Uterus (tissue), 3 donors: ENCODE measurements at regions not wholly inside any gene's neighbourhood (a gene's known extent, or its start where the extent isn't known, plus 50 kb on each side); places are given as distances from the start of the nearest gene placed in this dataset.

ENCODE experiments used
- DNase-seq, 2 donors: peaks; one replicate each; pipeline ENCODE4 v3.0.0-alpha.2; 2019 to 2020
- H3K27ac ChIP-seq, 2 donors: fragments of 200-600 bp; sonication (generic); 1 replicate in 1 of 2; 2 replicates in 1 of 2; pipeline ENCODE4 v1.5.1; 2016 to 2018
- H3K27me3 ChIP-seq, 2 donors: fragments of 200-600 bp; sonication (generic); one replicate each; pipeline ENCODE4 v1.5.1; 2018 to 2019; ENCODE audit warnings: control low read depth in 1 of 2
- H3K36me3 ChIP-seq, 2 donors: fragments of 200-600 bp; sonication (generic); one replicate each; pipeline ENCODE4 v1.5.1; 2019; ENCODE audit warnings: control low read depth in 1 of 2
- H3K4me1 ChIP-seq, 2 donors: fragments of 200-600 bp; sonication (generic); one replicate each; pipeline ENCODE4 v1.5.1; 2018 to 2019; ENCODE audit warnings: control low read depth in 1 of 2
- H3K4me3 ChIP-seq, 2 donors: fragments of 200-600 bp; sonication (generic); 1 replicate in 1 of 2; 2 replicates in 1 of 2; pipeline ENCODE4 v1.5.1; 2018 to 2019; ENCODE audit warnings: mild to moderate bottlenecking in 1 of 2
- H3K9me3 ChIP-seq, 2 donors: fragments of 200-600 bp; sonication (generic); one replicate each; pipeline ENCODE4 v1.5.1; 2019; ENCODE audit warnings: control low read depth in 1 of 2
- CTCF ChIP-seq, 4 experiments: fragments of 200-600 bp in 2 of 4; fragments of 450-650 bp in 2 of 4; sonication (generic) in 2 of 4; IDR thresholded peaks; one replicate each; pipeline ENCODE4 v1.5.1; 2016 to 2019; ENCODE audit warnings: antibody characterized with exemption in 4 of 4, mild to moderate bottlenecking in 2 of 4, moderate library complexity in 1 of 4
- POLR2A ChIP-seq, 2 donors: fragments of 450-650 bp; IDR thresholded peaks; one replicate each; pipeline ENCODE4 v1.6.1; 2016; ENCODE audit warnings: antibody characterized with exemption in 2 of 2, mild to moderate bottlenecking in 1 of 2, moderate library complexity in 1 of 2
- intact Hi-C: fragments of 100-400 bp; cut with DNase I; formaldehyde crosslinking; loops from one replicate; pipeline ENCODE4 v1.15.1; 2023; ENCODE audit warnings: low total_unique reads
- donor health status: DM: yes; HTN: yes; CAD: no.

DNA sequence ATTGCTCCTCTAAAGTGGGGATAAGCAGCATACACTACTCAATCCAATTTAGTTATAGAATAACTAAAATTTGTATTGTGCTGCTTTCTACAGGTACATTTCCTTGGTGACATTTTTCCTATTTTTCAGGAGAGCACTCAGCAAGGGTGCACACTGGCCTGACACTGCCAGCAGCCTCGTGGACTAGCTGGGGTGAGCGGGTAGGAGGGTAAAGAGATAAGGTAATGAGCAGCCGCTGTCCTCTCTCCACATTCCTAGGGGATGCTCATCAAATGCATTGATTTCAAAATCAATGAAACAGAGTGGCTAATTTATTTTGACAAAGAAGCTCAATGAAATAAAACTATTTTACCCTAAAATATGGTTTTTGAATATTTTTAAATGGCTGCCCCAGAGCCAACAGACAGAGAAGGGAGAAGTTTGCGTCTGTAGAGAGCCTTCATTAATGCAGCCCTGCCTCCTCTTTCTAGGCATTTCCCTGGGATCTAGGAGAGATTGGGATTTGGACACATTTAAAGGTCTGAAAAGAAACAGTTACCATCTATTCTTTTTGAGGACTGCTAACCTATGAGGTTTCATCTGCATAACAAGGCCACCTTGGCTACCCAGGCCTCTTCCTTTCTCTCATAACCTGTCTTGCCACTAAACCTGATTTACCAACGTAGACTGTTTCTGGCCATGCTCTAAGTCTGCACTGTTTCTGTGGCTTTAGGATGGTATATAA lies 561.0 kb downstream of the IPMK start:
- Histone ChIP-seq H3K9me3 (no peaks in the 10 kb centered on the region), H3K27ac (no peak overlapping the region), H3K36me3 (no peaks in the 10 kb centered on the region), H3K4me3 (no peak overlapping the region), H3K4me1 (no peaks in the 10 kb centered on the region), H3K27me3 (no peaks in the 10 kb centered on the region)
- intact Hi-C loops, result no loop called here
- no peak for TF ChIP-seq POLR2A (IDR thresholded peaks at IDR 0.05)
- TF ChIP-seq CTCF (IDR thresholded peaks at IDR 0.05), result no peak
- no peak for DNase-seq

DNA sequence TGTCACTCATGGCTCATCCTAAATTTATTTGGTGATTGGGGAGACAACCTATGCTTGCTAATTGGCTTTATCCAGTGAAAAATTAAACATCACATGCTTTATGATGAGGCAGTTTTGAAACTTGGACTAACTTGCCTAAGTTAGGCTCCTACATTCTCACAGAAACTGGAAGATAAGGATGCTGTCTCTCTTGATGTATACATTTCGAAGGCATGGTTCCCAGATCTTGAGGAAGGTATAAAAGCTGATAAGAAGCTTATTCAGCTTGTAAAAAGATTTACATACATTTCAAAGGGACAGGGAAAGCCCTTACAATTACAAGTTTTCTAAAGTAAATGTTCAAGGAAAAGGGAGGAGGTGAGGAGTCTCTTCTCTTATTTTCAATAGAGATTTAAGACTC lies 561.7 kb downstream of the IPMK start:
- no peak for DNase-seq
- H3K4me3 ChIP-seq, result no peak overlapping the region
- H3K27me3 ChIP-seq, result no peaks in the 10 kb centered on the region
- H3K36me3 ChIP-seq, result no peaks in the 10 kb centered on the region
- H3K27ac ChIP-seq, result no peak overlapping the region
- TF ChIP-seq CTCF (IDR thresholded peaks at IDR 0.05) (no peak), POLR2A (IDR thresholded peaks at IDR 0.05) (no peak)
- intact Hi-C loops, result no loop called here
- H3K4me1 ChIP-seq, result no peaks in the 10 kb centered on the region
- H3K9me3 ChIP-seq, result no peaks in the 10 kb centered on the region

GRCh38 chr10:57699944-57700343 lies 567.8 kb downstream of the IPMK start:
- H3K27me3 ChIP-seq, result no peaks in the 10 kb centered on the region
- no peaks in the 10 kb centered on the region for H3K9me3 ChIP-seq
- H3K4me1 ChIP-seq, result no peaks in the 10 kb centered on the region
- TF ChIP-seq POLR2A (IDR thresholded peaks at IDR 0.05), result no peak
- no peak for TF ChIP-seq CTCF (IDR thresholded peaks at IDR 0.05)
- DNase-seq, result no peak
- intact Hi-C loops, result no loop called here
- H3K27ac ChIP-seq, result no peak overlapping the region
- H3K36me3 ChIP-seq, result no peaks in the 10 kb centered on the region
- no peak overlapping the region for H3K4me3 ChIP-seq

- no peak for DNase-seq
- intact Hi-C loops, result no loop called here
- Histone ChIP-seq H3K4me3 (no peak overlapping the region), H3K27ac (no peak overlapping the region), H3K27me3 (no peaks in the 10 kb centered on the region), H3K9me3 (no peaks in the 10 kb centered on the region), H3K36me3 (no peaks in the 10 kb centered on the region), H3K4me1 (no peaks in the 10 kb centered on the region)
- TF ChIP-seq CTCF (IDR thresholded peaks at IDR 0.05), result no peak
- TF ChIP-seq POLR2A (IDR thresholded peaks at IDR 0.05), result no peak
Observed at GRCh38 chr10:57696641-57697040, 571.1 kb downstream of the IPMK start.

- intact Hi-C loops, result no loop called here
- Histone ChIP-seq H3K27ac (no peak overlapping the region), H3K27me3 (no peaks in the 10 kb centered on the region), H3K4me3 (no peak overlapping the region), H3K4me1 (no peaks in the 10 kb centered on the region), H3K36me3 (no peaks in the 10 kb centered on the region), H3K9me3 (no peaks in the 10 kb centered on the region)
- TF ChIP-seq POLR2A (IDR thresholded peaks at IDR 0.05) (no peak), CTCF (IDR thresholded peaks at IDR 0.05) (no peak)
- no peak for DNase-seq
Observed at GRCh38 chr10:57694956-57695608, 572.6 kb downstream of the IPMK start.
